RWPE2 (cell line): ENCODE measurements at regions not wholly inside any gene's neighbourhood (a gene's known extent, or its start where the extent isn't known, plus 50 kb on each side); places are given as distances from the start of the nearest gene placed in this dataset.

ENCODE experiments used
- ATAC-seq: fragments of 200-7000 bp; cut with Tn5 transposase; 3 replicates; pipeline ENCODE4 v1.9.1; 2021; ENCODE audit warnings: low read depth
- DNase-seq: peaks from one replicate; pipeline ENCODE4 v3.0.0-alpha.2; 2020; ENCODE audit warnings: low spot score
- H3K27ac ChIP-seq: fragments of 450-650 bp; 2 replicates; pipeline ENCODE4 v1.5.1; 2017; ENCODE audit warnings: mild to moderate bottlenecking; ENCODE audit not compliant: poor library complexity, severe bottlenecking
- H3K27me3 ChIP-seq: fragments of 250-450 bp; sonication (Bioruptor Pico); 2 replicates; pipeline ENCODE4 v1.5.1; 2021; ENCODE audit warnings: mild to moderate bottlenecking, moderate library complexity; ENCODE audit not compliant: insufficient read depth, poor library complexity, severe bottlenecking
- H3K36me3 ChIP-seq: fragments of 250-450 bp; sonication (Bioruptor Pico); 2 replicates; pipeline ENCODE4 v1.5.1; 2020; ENCODE audit warnings: low read depth, mild to moderate bottlenecking, moderate library complexity
- H3K4me1 ChIP-seq: fragments of 250-450 bp; sonication (Bioruptor Pico); 2 replicates; pipeline ENCODE4 v1.5.1; 2021; ENCODE audit warnings: mild to moderate bottlenecking, moderate library complexity; ENCODE audit not compliant: insufficient read depth, poor library complexity, severe bottlenecking
- H3K4me3 ChIP-seq: fragments of 250-450 bp; sonication (Bioruptor Pico); 2 replicates; pipeline ENCODE4 v1.5.1; 2021; ENCODE audit warnings: mild to moderate bottlenecking, moderate library complexity; ENCODE audit not compliant: severe bottlenecking
- H3K9me3 ChIP-seq: fragments of 250-450 bp; sonication (Bioruptor Pico); 2 replicates; pipeline ENCODE4 v1.5.1; 2021; ENCODE audit warnings: mild to moderate bottlenecking, moderate library complexity; ENCODE audit not compliant: severe bottlenecking
- CTCF ChIP-seq: fragments of 450-650 bp; IDR thresholded peaks from one replicate; pipeline ENCODE4 v1.5.1; 2017; ENCODE audit warnings: mild to moderate bottlenecking, moderate library complexity; ENCODE audit not compliant: poor library complexity, severe bottlenecking

- Histone ChIP-seq H3K27me3 (no peaks in the 10 kb centered on the region), H3K27ac (no peak overlapping the region)
Observed at GRCh38 chr2:18200771-18201170, 322.3 kb downstream of the KCNS3 start.

GRCh38 chr2:18198677-18199076, 320.2 kb downstream of the KCNS3 start:
- TF ChIP-seq CTCF, result no peak
- Histone ChIP-seq H3K9me3 (no peaks in the 10 kb centered on the region), H3K27ac (no peak overlapping the region), H3K27me3 (no peaks in the 10 kb centered on the region), H3K4me3 (no peak overlapping the region), H3K4me1 (no peaks in the 10 kb centered on the region), H3K36me3 (no peaks in the 10 kb centered on the region)
- ATAC-seq (no peak), DNase-seq (no peak)

More at GRCh38 chr2:18200771-18201170, 322.3 kb downstream of the KCNS3 start:
- Histone ChIP-seq H3K4me3 (no peak overlapping the region), H3K4me1 (no peaks in the 10 kb centered on the region), H3K36me3 (no peaks in the 10 kb centered on the region), H3K9me3 (no peaks in the 10 kb centered on the region)
- ATAC-seq, result no peak
- no peak for TF ChIP-seq CTCF
- DNase-seq, result no peak

- no peak overlapping the region for H3K27ac ChIP-seq
- TF ChIP-seq CTCF, result no peak
Observed at GRCh38 chr2:18194161-18194560, 315.7 kb downstream of the KCNS3 start.

GRCh38 chr2:18186816-18187613, 308.5 kb downstream of the KCNS3 start:
- no peaks in the 10 kb centered on the region for H3K9me3 ChIP-seq
- no peak overlapping the region for H3K4me3 ChIP-seq
- no peak for TF ChIP-seq CTCF
- no peaks in the 10 kb centered on the region for H3K4me1 ChIP-seq
- ATAC-seq, result no peak
- no peaks in the 10 kb centered on the region for H3K27me3 ChIP-seq
- no peak for DNase-seq
- no peaks in the 10 kb centered on the region for H3K36me3 ChIP-seq
- H3K27ac ChIP-seq, result no peak overlapping the region

More at GRCh38 chr2:18194161-18194560, 315.7 kb downstream of the KCNS3 start:
- Histone ChIP-seq H3K4me3 (no peak overlapping the region), H3K36me3 (no peaks in the 10 kb centered on the region), H3K4me1 (no peaks in the 10 kb centered on the region), H3K27me3 (no peaks in the 10 kb centered on the region), H3K9me3 (no peaks in the 10 kb centered on the region)
- DNase-seq (no peak), ATAC-seq (no peak)

- TF ChIP-seq CTCF, result no peak
- Histone ChIP-seq H3K27ac (no peak overlapping the region), H3K4me1 (no peaks in the 10 kb centered on the region), H3K36me3 (no peaks in the 10 kb centered on the region), H3K9me3 (no peaks in the 10 kb centered on the region), H3K4me3 (no peak overlapping the region), H3K27me3 (no peaks in the 10 kb centered on the region)
- ATAC-seq, result no peak
- no peak for DNase-seq
Observed at GRCh38 chr2:18182861-18183260, 304.4 kb downstream of the KCNS3 start.
